ENCODE measurements at regions not wholly inside any gene's neighbourhood (a gene's known extent, or its start where the extent isn't known, plus 50 kb on each side); places are given as distances from the start of the nearest gene placed in this dataset.

GRCh38 chr15:98522127-98522526 is 126.2 kb upstream of the IGF1R start:
- Histone ChIP-seq H3K4me3 (no peak overlapping the region), H3K27me3 (no peaks in the 10 kb centered on the region), H3K4me1 (peaks cover 0 to 8% (median 0%) of the 10 kb centered on the region in 3 donors), H3K27ac (no peak overlapping the region), H3K9me3 (no peaks in the 10 kb centered on the region), H3K36me3 (no peaks in the 10 kb centered on the region)
- WGBS, 2 donors = 73 to 80% methylated on average over 5 of the region's 5 CpGs
- TF ChIP-seq POLR2A (IDR thresholded peaks at IDR 0.05) = no peak
- TF ChIP-seq, protein P1, sequence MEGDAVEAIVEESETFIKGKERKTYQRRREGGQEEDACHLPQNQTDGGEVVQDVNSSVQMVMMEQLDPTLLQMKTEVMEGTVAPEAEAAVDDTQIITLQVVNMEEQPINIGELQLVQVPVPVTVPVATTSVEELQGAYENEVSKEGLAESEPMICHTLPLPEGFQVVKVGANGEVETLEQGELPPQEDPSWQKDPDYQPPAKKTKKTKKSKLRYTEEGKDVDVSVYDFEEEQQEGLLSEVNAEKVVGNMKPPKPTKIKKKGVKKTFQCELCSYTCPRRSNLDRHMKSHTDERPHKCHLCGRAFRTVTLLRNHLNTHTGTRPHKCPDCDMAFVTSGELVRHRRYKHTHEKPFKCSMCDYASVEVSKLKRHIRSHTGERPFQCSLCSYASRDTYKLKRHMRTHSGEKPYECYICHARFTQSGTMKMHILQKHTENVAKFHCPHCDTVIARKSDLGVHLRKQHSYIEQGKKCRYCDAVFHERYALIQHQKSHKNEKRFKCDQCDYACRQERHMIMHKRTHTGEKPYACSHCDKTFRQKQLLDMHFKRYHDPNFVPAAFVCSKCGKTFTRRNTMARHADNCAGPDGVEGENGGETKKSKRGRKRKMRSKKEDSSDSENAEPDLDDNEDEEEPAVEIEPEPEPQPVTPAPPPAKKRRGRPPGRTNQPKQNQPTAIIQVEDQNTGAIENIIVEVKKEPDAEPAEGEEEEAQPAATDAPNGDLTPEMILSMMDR (IDR thresholded peaks at IDR 0.05) = no peak
- intact Hi-C loops (cut with DNase I) = loop anchor here (5.0 kb wide), 1 partner anchor 125 kb away; the partner anchor contains the start of gene IGF1R
- DNase-seq = no peak

DNA sequence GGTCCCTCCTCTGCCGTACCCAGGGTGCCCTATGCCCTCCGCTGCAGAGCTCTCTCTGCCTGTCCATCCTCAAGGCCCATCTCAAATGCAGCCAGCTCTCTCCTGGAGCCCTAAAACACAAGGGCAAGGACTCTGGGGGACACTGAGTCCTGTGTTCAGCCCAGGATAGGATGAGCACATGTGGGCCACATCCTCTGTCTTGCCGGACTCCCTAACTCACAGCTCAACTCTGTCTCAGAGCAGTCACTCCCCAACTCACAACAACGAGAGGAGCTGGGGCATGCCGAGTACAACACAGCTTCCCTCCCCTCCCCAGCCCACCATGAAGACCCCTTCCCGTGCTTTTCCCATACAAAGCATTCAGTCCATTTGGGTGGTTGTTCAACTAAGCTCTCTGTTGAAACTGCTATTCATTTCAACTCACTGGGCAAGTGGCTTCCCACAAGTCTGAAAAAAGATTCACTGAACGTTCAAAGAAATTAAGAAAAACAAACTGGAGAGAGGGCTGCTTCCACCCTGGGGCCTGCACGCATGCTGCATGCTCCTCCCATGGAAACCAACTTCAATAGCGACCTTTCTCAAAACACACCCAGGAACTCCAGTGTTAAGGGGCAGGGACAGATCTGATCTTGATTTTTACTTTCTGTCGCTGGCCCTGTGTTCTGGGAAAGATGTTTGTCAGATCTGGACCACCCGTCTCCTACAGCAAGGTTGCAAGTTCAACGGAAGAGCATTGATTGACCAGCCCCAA is 124.3 kb upstream of the IGF1R start:
- DNase-seq = no peak
- Histone ChIP-seq H3K27me3 (no peaks in the 10 kb centered on the region), H3K4me3 (no peak overlapping the region), H3K4me1 (peaks cover 0 to 4% (median 0%) of the 10 kb centered on the region in 3 donors), H3K9me3 (no peaks in the 10 kb centered on the region), H3K36me3 (no peaks in the 10 kb centered on the region), H3K27ac (no peak overlapping the region)
- intact Hi-C loops (cut with DNase I) = loop anchor here (5.0 kb wide), 1 partner anchor 123 kb away; the partner anchor contains the start of gene IGF1R
- WGBS, 2 donors = 62 to 70% methylated on average over 6 to 11 of the region's 12 CpGs
- TF ChIP-seq POLR2A (IDR thresholded peaks at IDR 0.05) = no peak
- TF ChIP-seq, protein P1 (IDR thresholded peaks at IDR 0.05) = no peak

GRCh38 chr15:98524838-98525660 is 123.3 kb upstream of the IGF1R start:
- intact Hi-C loops (cut with DNase I) = loop anchor here (5.0 kb wide), 1 partner anchor 122 kb away; the partner anchor contains the start of gene IGF1R
- TF ChIP-seq, protein P1 (IDR thresholded peaks at IDR 0.05) = no peak
- TF ChIP-seq POLR2A (IDR thresholded peaks at IDR 0.05) = no peak
- DNase-seq = no peak
- WGBS, 2 donors = 51 to 55% methylated on average over 2 to 4 of the region's 10 CpGs
- Histone ChIP-seq H3K4me3 (no peak overlapping the region), H3K27me3 (no peaks in the 10 kb centered on the region), H3K27ac (peak overlapping the region in 1 of 4 donors; percentile 5), H3K9me3 (no peaks in the 10 kb centered on the region), H3K36me3 (no peaks in the 10 kb centered on the region), H3K4me1 (no peaks in the 10 kb centered on the region)

DNA sequence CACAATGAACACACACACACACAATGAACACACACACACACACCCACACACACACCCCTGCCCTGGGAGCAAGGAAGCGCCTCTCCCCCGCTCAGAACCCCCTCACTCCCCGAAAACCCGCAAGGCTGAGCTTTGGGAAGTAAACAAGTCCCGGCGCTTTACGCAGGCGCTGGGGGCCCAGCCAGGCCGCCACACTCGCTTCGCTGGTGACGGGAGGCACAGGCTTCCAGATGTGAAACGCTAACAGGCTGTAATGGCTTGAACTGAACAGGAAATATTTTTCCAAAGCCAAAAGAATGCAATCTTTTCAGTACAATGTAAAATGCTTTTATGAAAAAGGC is 122.7 kb upstream of the IGF1R start:
- peak overlapping the region in 1 of 4 donors; percentile 4 for H3K4me3 ChIP-seq
- no peaks in the 10 kb centered on the region for H3K36me3 ChIP-seq
- H3K27me3 ChIP-seq = no peaks in the 10 kb centered on the region
- WGBS, 2 donors = 61 to 72% methylated on average over 7 to 11 of the region's 13 CpGs
- no peaks in the 10 kb centered on the region for H3K9me3 ChIP-seq
- TF ChIP-seq, protein P1 (IDR thresholded peaks at IDR 0.05) = no peak
- TF ChIP-seq POLR2A (IDR thresholded peaks at IDR 0.05) = no peak
- H3K4me1 ChIP-seq = no peaks in the 10 kb centered on the region
- peak overlapping the region in 2 of 4 donors; percentile 3 to 5 for H3K27ac ChIP-seq
- intact Hi-C loops (cut with DNase I) = no loop called here
- DNase-seq = no peak

GRCh38 chr15:98526094-98526493 is 122.2 kb upstream of the IGF1R start:
- intact Hi-C loops (cut with DNase I) = no loop called here
- 83 to 88% methylated on average over 8 of the region's 8 CpGs for WGBS, 2 donors
- no peak for DNase-seq

More at GRCh38 chr15:98526094-98526493, 122.2 kb upstream of the IGF1R start:
- TF ChIP-seq, protein P1 (IDR thresholded peaks at IDR 0.05) = no peak
- no peak for TF ChIP-seq POLR2A (IDR thresholded peaks at IDR 0.05)
- H3K4me3 ChIP-seq = no peak overlapping the region
- H3K27ac ChIP-seq = peak overlapping the region in 1 of 4 donors; percentile 3
- H3K9me3 ChIP-seq = no peaks in the 10 kb centered on the region
- no peaks in the 10 kb centered on the region for H3K4me1 ChIP-seq
- no peaks in the 10 kb centered on the region for H3K36me3 ChIP-seq
- H3K27me3 ChIP-seq = no peaks in the 10 kb centered on the region

All from esophagus squamous epithelium (tissue), 5 donors.